ENCODE measurements at regions not wholly inside any gene's neighbourhood (a gene's known extent, or its start where the extent isn't known, plus 50 kb on each side); places are given as distances from the start of the nearest gene placed in this dataset.
A peak's percentile ranks its signal among the peaks of the same experiment; 100 is the strongest.

DNA sequence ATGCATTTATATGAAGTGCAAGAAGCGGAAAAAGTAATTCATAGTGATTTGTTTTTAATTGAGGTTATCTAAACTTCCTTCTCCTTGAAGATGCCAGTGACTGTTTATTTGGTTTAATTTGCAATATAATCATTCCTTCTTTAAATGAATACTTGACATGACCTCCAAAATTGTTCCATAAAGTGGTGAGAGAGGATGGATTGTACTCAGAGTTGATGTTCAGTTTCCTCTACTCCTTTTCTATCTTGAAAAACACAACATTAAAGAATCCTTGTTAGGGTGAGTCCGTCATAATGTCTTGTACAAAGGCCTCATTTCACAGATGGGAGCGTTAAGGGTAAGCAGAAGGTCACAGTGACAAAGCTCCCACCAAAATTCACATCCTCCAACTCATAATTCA is 756.1 kb upstream of the KLHL29 start:
- no peak for DNase-seq

DNA sequence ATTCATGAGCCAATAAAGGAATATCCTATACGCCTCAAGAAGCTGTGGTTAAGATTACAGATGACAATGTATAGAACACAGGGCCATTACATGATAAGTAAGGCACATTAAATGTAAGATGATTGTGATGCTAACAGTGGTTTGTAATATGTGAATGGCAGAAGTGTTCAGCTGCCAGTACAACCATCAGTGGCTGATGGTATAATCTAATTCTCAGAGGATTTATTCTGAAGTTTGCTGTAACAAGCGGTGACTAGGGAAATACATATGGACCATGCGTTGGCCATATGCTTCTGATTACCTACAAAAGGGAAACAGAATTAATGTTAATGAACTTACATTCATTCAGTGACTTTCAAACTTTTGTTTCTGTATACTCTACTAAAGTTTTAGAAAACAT is 750.8 kb upstream of the KLHL29 start:
- DNase-seq: no peak

DNA sequence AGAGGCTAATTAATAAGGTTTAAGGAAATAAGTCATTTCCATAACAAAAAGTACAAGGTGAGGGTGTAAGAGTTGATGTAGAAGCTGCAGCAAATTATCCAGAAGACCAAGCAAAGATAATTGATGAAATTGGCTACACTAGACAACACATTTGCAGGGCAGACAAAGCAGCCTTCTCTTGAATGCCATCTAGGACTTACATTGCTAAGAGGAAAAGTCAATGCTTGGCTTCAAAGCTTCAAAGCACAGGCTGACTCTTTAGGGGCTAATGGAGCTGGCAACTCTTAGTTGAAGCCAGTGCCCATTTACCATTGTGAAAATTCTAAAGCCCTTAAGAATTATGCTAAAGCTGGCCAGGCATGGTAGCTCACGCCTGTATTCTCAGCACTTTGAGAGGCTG is 728.6 kb upstream of the KLHL29 start:
- no peak for DNase-seq

DNA sequence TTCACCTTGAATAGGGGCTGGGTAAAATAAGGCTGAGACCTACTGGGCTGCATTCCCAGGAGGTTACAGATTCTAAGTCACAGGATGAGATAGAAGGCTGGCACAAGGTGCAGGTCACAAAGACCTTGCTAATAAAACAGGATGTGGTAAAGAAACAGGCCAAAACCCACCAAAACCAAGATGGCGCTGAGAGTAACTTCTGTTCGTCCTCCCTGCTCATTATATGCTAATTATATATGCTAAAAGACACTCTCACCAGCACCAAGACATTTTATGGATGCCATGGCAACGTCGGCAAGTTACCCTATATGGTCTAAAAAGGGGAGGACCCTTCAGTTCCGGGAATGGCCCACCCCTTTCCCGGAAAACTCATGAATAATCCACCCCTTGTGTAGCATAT is 711.5 kb upstream of the KLHL29 start:
- DNase-seq: no peak

DNA sequence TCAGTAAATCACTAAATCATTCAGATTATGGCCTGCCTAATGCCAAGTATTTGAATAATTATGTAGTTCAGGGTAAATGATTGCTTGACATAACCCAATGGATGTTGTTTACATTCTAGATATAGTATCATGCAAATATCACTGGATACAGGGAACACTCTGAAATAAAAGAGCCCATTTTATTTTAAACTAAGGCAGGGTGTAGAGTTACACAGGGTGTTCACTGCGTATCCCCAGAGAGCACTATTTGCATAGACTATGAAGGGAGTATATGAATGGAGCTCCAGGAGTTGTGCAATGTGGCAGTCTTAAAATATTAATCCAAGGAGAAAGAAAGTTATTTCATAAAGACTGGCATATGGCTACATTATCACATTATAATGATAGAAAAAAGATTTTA is 701.1 kb upstream of the KLHL29 start:
- no peak for DNase-seq

DNA sequence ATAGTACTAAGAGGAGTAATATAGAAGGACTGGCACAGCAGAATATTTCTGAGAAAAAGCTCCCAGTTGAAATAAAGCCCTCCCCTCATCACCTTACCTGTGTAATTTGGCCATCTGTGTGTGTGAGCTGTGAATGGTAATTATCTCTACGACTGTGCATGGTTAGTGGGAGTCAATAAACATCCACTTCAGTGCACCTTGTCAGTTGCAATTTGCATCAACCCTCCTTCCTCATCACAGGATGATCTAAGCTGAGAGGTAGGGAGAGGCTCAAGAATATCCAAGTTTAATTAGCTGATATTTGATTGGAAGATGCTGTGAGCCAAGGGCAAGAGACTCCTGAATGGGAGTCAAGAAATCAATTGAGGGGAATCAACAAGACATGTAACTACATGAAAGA is 694.9 kb upstream of the KLHL29 start:
- no peak for DNase-seq

DNA sequence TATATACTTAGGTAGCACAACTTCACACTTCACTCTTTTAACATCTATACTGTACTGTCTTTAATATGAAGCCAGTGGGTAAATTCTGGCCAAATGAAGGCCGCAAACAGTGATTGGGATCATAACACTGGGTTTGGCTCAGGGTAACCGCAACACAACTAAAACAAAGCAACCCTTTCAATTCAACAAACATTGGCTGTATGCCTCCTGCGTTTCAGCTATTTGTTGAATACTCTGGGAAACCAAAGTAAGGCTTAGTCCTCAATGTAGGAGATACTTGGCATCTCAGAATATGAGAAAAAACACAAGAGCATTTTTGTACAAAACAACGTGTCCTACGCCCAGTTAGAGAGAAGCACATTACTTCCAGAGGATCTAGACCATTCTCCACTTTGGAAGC is 693.3 kb upstream of the KLHL29 start:
- no peak for DNase-seq

DNA sequence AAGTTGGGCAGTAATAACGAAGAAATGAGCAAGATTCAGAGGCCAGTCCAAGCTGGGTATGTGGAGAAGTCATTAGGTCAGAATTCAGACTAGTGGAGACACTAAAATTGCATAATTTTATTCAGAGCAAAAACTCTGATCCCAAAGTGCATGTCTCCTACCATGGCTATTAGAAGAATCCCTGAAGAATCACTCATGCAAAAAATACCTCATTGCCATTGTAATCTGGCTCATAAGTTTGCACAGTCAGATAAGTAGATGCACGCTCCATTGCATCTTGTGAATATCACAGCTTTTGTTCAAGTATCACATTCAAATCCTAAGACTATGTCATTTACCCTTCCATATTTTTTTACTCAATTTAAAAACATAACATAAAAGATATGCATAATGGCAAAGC is 692.2 kb upstream of the KLHL29 start:
- DNase-seq: no peak

DNA sequence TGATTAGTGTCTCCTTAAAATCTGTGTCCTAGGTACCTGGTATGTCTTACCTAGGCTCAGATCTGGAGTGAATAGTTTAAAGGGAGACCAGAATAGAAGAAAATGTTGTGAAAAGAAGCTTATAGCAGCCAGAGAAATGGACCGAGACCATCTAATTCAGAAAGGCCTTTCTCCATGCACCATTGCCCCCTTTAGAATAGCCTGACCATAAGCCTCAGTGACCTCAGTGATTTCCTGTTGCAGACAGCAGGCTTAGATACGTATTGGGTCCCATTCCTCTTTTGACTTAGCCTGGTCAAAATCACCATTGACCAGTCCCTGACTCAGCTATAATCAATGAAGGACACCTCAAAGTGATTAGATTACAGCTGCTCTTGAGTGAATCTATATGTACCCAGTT is 690.7 kb upstream of the KLHL29 start:
- no peak for DNase-seq

DNA sequence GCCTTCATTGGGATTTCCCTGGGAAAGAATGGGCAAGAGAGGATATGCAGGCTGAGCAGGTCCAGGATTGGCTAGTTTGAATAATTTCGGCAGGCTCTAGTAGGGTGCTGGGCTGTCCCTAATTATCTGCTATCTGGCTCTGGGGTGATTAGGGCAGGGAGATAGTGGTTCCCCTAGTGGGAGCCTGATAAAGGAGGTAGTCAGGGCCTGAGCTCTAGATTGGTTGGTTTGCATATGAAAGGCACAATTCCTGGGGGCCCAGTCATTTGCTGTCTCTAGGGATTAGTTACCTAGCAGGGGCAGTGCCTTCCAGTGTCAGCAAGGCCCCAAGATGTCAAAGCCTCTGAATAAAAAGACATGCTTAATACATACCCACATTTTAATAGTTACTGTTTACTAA is 690.1 kb upstream of the KLHL29 start:
- no peak for DNase-seq

DNA sequence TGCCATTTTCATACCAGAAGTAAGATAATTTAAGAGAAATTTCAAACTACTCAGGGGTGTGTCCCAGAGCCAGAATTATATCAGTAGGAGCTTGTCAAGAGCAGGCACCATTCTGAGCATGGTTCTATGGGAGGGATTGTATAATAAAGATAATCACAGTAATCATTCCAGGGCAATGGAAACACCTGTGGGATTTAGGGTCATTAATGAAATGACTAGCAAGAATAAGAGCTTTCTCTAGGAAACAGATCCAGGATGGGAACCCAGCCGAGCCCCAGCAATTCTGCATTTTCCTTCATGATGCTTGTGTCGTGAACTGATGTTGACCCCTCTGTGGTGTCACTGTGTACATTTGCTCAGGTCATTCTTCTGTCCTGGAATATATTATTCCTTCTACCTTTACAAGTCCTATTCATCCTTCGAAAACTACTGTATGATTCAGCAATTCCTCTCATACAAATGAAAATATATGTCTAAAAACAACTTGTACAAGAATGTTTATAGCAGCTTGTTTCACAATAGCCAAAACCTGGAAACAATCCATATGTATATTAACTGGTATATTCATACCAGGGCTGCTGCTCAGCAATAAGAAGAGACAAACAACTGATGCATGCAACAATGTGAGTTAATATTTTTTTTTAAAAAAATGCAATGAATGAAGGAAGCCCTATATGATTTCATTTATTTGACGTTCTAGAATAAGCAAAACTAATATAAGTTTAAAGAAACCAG is 687.8 kb upstream of the KLHL29 start:
- no peak for DNase-seq

DNA sequence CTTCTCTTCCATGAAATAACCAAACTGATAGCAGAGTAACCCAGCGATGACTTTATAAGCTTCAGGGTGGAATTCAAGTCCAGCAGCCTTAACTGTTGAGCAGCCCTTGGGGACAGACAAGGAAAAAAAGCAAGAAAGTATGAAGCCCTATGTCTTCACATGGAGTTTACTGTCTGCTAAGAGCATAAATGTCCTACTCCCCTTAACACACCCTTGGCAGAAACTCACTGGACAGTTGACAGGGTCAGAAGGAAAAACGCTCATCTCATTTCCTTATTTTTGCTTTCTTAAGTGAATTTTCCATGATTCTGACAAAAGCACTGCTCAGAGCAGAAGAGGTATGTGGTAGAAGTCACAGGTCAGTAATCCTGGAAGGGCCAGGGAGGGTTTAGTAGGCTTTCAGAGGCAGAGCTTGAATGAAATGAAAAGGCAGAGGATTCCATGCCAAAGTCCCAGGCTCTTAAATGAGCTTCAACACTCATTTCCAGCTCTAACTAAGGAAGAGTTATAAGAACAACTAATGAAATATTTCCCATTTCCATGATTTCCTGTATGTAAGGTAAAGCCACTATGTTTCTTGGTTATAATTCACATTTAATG is 683.3 kb upstream of the KLHL29 start:
- DNase-seq: peak; percentile 3

DNA sequence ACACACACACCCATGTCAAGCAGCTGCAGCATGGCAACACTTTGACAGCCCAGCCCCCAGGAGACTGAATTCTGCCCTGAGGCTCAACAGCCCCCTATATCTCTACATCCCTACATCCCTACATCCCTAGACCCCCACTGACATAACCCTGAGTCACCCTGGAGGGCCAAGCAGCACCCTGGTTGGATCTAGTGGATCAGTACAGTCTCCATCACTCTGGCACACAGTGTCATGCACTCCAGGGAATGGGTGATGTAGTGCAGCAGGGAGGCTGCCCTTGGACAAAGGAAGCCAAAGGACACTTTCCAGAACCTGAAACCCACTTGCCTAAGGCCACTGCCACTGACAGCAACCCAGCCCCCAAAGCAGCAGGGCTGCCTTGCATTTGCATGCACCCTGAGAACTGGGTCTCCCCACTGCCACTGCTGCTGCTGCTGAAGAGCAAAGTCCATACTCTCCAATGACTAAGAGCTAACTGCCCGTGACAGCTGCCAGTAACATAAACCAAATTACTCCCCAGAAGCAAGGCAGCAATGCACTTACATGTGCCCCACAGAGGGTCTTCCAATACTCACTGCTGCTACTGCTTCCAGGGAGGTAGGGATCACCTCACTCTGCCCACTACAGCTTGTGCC is 681.6 kb upstream of the KLHL29 start:
- DNase-seq: no peak

DNA sequence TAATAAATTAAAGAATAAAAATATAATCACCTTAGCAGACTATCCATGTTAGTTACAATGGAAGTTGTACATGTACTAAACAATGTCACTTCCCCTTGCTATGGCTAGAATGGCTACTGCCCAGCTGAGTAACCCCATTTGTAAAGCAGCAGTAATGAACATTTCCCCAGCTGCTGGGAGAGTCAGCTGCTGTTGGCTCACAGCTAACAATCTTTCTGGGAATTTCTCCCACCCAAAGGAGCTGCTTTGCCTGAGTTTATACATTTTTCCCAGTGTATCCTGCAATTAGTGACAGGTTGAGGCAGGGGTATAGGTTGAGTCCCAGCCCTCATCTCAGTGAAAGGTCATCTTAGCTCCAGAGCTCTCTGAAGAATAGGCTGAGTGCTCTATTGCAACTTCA is 665.6 kb upstream of the KLHL29 start:
- DNase-seq: peak; percentile 15

DNA sequence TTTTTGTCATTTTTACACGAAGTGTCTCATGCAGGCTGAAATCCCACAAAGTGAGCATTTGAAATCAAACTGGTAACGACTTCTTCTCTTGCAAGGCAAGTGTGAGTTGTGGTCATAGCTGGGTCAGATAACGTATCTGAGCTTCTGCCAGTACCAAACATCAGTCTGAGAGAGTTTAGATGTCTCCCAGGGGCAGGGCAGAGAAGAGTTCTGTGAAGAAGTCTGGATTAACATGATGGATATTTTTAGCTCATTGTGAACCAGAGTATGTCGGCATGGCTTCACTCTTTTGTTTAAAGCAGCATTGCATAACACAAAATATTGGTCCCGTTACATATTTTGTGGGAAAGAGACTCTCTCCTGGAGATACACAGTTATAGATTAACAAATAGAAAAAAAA is 655.5 kb upstream of the KLHL29 start:
- DNase-seq: peak; percentile 8

DNA sequence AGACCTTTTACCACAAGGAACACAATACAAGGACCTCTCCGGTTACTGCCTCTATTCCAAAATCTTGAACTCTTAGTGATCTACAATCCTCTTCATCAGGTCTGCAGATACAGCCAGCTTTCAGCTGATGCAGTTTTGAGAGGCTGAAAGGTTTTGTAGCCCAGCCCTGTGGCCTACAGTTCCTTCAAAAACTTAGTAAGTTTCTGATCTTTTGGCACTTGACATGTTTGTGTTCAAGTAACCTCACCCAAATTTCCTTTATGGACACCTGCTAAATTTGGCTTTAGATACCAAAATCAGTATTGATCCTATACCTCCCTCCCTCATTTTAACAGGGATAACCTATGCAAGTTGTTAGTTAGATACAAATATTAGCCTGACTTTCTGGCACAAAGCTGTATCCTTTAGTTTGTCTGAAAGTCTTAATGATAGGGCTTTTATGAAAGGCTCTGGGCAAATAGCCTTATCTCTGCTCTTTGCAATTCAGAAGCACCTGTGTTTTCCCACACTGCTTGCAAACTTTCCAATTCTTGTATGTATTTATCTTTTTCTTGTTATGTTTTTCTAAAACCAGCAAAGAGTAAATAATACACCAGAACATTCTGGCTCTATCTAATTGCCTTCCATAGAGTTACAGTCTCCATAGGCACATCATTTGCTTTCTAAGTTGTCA is 650.5 kb upstream of the KLHL29 start:
- DNase-seq: no peak

DNA sequence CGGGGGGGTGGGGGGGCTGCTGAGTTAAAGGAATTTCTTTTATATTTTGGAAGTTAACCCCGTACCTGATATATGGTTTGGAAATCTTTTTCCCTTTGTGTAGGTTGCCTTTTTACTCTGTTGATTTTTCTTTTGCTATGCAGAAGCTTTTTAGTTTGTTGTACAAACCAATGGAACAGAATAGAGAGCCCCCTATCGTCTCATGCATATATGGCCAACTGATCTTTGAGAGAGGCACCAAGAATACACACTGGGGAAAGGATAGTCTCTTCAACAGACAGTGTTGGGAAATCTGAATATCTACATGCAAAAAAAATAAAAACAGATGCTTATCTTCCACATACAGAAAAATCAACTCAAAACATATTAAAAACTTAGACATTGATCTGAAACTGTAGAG is 647.8 kb upstream of the KLHL29 start:
- DNase-seq: no peak

DNA sequence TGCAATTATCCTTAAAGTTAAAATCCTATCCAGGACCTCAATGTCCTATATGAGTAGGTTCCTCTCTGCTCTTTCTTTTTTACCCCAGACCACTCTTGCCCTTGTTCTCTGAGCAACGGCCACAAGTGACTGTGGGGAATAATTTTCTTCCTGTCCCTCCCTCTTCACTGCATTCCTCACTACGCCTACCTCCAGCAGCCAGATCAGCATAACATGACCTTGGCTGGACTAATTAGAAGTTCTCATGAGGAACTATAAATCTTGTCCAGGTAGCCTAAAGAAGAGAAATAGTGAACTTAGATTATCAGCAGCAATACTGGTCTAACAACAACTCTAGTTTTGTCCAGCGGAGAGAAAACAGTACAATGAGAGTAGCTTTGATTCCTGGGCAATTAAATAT is 643.8 kb upstream of the KLHL29 start:
- no peak for DNase-seq

DNA sequence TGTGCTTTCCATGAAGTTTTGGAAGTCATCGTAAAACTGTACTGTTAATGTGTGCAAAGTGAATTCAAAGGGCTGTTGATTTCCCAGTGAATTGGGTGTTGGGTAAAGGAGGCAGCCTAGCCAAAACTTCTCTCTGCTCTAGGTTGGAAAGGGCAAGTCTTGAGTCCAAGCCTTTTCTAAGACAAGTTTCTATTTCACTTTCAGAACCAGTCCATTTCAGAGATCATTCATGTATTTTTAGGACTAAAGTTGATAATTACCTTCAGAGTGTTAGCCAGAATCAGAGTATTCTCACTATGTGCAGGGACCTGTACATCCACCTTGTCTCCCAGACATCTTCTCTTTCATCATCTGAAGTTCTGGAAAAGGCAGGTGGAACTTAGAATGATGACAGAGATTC is 636.1 kb upstream of the KLHL29 start:
- no peak for DNase-seq

DNA sequence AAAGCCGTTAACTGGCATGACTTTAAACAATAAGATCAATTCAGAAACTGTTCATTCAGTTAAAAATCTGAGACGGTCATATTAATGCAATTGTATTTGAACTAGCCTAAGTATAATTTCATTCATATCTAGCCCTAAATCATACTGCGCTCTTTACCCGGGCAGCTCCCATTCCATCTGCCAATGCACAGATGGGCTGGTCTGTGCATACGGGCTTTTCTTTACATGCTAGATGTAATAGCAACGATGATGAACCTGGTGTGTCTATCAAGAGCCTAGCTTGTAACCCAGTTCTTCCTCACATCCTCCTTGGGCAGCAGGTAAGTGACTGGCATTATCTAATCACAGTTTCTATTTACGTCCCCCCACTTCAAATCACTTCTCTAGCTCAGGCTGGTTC is 631.5 kb upstream of the KLHL29 start:
- DNase-seq: no peak

DNA sequence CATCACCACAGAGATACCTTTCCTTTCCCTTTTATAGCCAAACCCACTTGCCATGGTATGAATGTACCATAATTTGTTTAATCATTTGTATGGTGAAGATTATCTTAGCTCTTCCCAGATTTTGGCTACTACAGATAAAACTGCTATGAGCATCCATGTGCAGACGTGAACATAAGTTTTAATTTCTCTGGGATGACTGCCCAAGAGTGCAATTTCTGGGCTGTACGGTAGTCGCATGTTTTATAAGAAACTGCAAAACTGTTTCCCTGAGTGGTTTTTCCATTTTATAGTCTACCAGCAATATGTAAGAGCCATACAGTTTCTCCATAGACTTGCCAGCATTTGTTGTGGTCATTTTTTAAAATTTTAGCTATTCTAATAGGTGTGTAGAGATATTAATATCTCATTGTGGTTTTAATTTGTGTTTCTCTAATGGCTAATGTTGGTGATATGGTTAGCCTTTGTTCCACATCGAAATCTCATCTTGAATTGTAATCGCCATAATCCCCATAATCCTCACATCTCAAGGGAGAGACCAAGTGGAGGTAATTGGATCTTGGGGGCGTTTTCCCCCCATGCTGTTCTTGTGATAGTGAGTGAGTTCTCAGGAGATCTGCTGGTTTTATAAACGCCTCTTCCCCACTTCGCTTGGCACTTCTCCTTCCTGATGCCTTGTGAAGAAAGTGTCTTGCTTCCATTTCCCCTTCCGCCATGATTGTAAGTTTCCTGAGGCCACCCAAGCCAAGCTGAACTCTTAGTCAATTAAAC is 628.5 kb upstream of the KLHL29 start:
- no peak for DNase-seq

DNA sequence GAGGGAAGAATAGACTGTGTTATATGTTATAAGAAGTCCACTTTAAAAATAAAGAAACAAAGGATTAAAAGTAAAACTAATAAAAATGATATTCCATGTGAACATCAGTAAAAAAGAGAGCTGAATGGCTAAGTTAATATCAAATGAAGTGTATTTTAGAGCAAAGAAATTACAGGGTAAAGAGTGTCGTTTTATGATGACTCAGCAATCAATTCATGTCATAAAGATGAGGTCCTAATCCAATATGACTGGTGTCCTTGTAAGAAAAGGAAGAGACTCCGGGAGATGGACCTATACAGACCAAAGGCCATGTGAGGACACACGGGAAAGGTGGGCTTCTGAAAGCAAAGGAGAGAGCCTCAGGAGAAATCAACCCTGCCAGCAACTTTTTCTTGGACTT is 615.5 kb upstream of the KLHL29 start:
- DNase-seq: no peak

DNA sequence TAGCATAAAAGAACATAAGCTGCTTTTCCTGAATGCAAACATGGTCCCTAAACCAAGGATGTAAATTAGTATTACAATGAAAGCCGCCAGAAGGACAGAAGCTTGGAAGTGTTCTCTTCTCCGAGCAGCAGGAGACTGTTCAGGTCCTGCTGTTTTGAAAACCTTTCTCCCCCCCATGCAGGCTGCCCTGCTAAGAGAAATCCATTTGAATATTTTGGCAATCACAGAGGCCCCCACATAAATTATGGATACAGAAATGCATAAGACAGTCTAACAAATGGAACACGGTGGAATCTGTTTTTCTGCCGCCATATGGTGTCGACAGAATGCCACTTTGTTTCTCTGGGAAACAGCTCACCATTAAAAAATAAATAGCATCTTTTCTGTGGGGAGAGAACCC is 600.4 kb upstream of the KLHL29 start:
- DNase-seq: no peak

All from tongue (tissue), 1 donor.